DMS53 (cell line): ENCODE measurements at regions not wholly inside any gene's neighbourhood (a gene's known extent, or its start where the extent isn't known, plus 50 kb on each side); places are given as distances from the start of the nearest gene placed in this dataset.
A peak's percentile ranks its signal among the peaks of the same experiment; 100 is the strongest.
"Not testable (repeated sequence)": the region's sequence is repeated elsewhere in the genome, so short reads cannot be mapped to it uniquely, and the experiment has no call there.

Experiments
- DNase-seq: peaks from one replicate; lab custom pipeline; 2025; lab: John Stamatoyannopoulos, UW

GRCh38 chr3:1456781-1457311 lies 364.0 kb downstream of the CNTN6 start:
- peak; percentile 7 for DNase-seq

- no peak for DNase-seq
These were observed 369.5 kb downstream of the CNTN6 start for GRCh38 chr3:1462371-1462770.

- DNase-seq, result no peak
These were observed 370.1 kb downstream of the CNTN6 start for GRCh38 chr3:1462856-1463450.

GRCh38 chr3:1465091-1465490 lies 372.3 kb downstream of the CNTN6 start:
- DNase-seq, result not testable (repeated sequence)

GRCh38 chr3:1468145-1468544 lies 375.3 kb downstream of the CNTN6 start:
- DNase-seq, result no peak

GRCh38 chr3:1469248-1469647 lies 376.4 kb downstream of the CNTN6 start:
- DNase-seq, result no peak

GRCh38 chr3:1469687-1470086 lies 376.9 kb downstream of the CNTN6 start:
- DNase-seq, result no peak

- DNase-seq, result no peak
These were observed 384.8 kb downstream of the CNTN6 start for GRCh38 chr3:1477669-1478068.

- no peak for DNase-seq
These were observed 402.6 kb downstream of the CNTN6 start for GRCh38 chr3:1495466-1495865.

GRCh38 chr3:1499694-1500093 lies 406.9 kb downstream of the CNTN6 start:
- DNase-seq, result no peak

GRCh38 chr3:1501406-1502115 lies 408.7 kb downstream of the CNTN6 start:
- DNase-seq, result no peak

- DNase-seq, result peak; percentile 14
These were observed 413.3 kb downstream of the CNTN6 start for GRCh38 chr3:1506090-1506489.

GRCh38 chr3:1513662-1514061 lies 420.8 kb downstream of the CNTN6 start:
- DNase-seq, result no peak

GRCh38 chr3:1515882-1516281 lies 423.1 kb downstream of the CNTN6 start:
- no peak for DNase-seq

- DNase-seq, result no peak
These were observed 435.0 kb downstream of the CNTN6 start for GRCh38 chr3:1527786-1528185.

- DNase-seq, result no peak
These were observed 435.8 kb downstream of the CNTN6 start for GRCh38 chr3:1528621-1529020.

GRCh38 chr3:1529676-1530075 lies 436.9 kb downstream of the CNTN6 start:
- DNase-seq, result no peak

GRCh38 chr3:1531981-1532380 lies 439.2 kb downstream of the CNTN6 start:
- DNase-seq, result no peak

- no peak for DNase-seq
These were observed 440.2 kb downstream of the CNTN6 start for GRCh38 chr3:1532935-1533606.

GRCh38 chr3:1533763-1534162 lies 440.9 kb downstream of the CNTN6 start:
- DNase-seq, result no peak

GRCh38 chr3:1534252-1534651 lies 441.4 kb downstream of the CNTN6 start:
- DNase-seq, result no peak

GRCh38 chr3:1535361-1535760 lies 442.5 kb downstream of the CNTN6 start:
- DNase-seq, result no peak

- no peak for DNase-seq
These were observed 447.9 kb downstream of the CNTN6 start for GRCh38 chr3:1540686-1541085.
